22Rv1 (cell line): ENCODE measurements at regions not wholly inside any gene's neighbourhood (a gene's known extent, or its start where the extent isn't known, plus 50 kb on each side); places are given as distances from the start of the nearest gene placed in this dataset.

Experiments used
- CTCF ChIP-seq: fragments of 450-650 bp; IDR thresholded peaks from 2 replicates; pipeline ENCODE4 v1.5.1; 2017; ENCODE audit warnings: mild to moderate bottlenecking
- ZFX ChIP-seq: fragments of 450-650 bp; IDR thresholded peaks from 2 replicates; pipeline ENCODE4 v1.6.1; 2017; ENCODE audit warnings: antibody characterized with exemption, borderline replicate concordance

- TF ChIP-seq CTCF (no peak), ZFX (no peak)
These were observed 60.9 kb upstream of the TOP3B start for GRCh38 chr22:22043296-22044078.
